AG09309 (cell line): ENCODE measurements at regions not wholly inside any gene's neighbourhood (a gene's known extent, or its start where the extent isn't known, plus 50 kb on each side); places are given as distances from the start of the nearest gene placed in this dataset.

ENCODE experiments used
- DNase-seq: peaks from one replicate; pipeline ENCODE4 v3.0.0-alpha.2; 2010; ENCODE audit warnings: low read depth
- H3K4me3 ChIP-seq: 2 replicates; pipeline ENCODE4 v1.5.1; 2011; ENCODE audit warnings: mild to moderate bottlenecking, low read depth, low read length, moderate library complexity; ENCODE audit not compliant: control insufficient read depth
- TF ChIP-seq, protein P1 (sequence below): IDR thresholded peaks from 2 replicates; pipeline ENCODE4 v1.5.1; 2011; ENCODE audit warnings: mild to moderate bottlenecking, low read depth, low read length, inconsistent platforms; ENCODE audit not compliant: insufficient read depth, control insufficient read depth; ENCODE audit errors: missing control alignments

DNA sequence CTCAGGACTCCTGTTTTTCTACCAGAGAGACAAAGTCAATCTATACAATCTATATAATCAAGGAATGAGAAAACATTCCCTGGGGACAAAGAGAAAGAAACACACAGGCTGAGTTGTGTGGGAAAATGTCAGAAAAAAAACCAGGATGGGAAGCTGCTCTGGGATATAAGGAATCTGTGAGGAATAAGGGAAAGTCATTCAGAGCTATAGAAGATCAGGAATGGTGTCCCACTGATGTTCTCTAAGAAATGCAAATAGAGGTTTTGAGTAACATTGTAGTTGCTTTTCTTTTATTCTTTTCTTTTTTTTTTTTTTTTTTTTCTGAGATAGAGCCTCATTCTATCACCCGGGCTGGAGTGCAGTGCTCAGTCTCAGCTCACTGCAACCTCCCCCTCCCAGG, 605.9 kb upstream of the KLF4 start:
- H3K4me3 ChIP-seq: no peak overlapping the region
- no peak for DNase-seq
- TF ChIP-seq, protein P1, sequence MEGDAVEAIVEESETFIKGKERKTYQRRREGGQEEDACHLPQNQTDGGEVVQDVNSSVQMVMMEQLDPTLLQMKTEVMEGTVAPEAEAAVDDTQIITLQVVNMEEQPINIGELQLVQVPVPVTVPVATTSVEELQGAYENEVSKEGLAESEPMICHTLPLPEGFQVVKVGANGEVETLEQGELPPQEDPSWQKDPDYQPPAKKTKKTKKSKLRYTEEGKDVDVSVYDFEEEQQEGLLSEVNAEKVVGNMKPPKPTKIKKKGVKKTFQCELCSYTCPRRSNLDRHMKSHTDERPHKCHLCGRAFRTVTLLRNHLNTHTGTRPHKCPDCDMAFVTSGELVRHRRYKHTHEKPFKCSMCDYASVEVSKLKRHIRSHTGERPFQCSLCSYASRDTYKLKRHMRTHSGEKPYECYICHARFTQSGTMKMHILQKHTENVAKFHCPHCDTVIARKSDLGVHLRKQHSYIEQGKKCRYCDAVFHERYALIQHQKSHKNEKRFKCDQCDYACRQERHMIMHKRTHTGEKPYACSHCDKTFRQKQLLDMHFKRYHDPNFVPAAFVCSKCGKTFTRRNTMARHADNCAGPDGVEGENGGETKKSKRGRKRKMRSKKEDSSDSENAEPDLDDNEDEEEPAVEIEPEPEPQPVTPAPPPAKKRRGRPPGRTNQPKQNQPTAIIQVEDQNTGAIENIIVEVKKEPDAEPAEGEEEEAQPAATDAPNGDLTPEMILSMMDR: no peak

DNA sequence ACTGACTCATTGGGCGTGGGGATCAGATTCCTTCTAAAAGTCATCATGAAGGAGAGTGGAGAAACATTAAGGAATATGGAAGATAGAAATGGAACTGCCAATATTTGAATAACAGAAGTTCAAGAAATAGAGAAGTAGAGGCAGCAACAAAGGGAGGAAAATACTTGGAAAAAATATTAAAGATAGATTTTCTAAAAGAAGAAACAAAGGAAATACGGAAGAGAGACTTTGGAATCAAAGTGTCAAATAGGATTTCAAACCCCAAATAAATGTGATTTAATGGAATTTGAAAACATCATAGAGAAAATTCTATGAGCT, 605.1 kb upstream of the KLF4 start:
- no peak overlapping the region for H3K4me3 ChIP-seq
- no peak for DNase-seq
- TF ChIP-seq, protein P1: no peak

DNA sequence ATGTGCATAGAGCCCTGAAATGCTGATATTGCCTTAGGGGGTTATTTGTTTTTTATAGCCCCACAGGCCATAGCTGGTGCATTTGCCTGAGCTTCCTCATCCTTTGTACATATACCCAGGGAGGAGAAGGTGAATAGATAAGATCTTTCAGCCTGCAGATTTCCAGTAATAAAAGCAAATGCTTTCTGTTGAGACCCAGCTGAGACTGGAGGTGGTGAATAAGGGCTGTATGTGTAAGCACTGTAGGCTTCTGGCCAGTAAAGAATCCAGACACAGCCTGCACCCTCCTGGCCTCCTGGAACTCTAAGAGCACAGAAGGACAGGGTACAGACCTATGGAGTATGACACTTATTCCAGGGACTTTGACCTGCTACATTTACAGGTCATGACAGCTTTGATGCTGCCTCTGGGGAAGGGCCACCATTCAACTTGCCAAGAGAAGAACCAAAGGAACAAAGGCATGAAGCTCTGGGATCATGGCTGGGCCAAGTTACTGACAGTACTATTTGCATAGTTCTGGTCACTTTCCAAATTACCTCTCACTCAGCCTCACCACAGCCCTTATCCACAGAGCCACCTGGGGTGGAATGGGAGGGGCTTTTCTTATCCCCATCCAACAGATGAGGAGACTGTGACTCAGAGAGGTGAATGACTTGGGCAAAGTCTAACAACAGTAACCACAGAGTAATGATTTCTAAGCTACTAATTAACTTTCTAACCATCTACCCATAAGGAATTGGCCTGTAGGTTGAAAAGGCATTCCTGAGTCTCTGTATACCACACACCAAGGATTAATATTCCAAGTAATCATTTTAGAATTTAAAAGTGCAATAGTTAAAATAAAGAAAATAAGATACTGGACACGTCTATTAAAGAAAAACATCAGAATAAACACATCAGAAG, 604.5 kb upstream of the KLF4 start:
- no peak overlapping the region for H3K4me3 ChIP-seq
- no peak for DNase-seq
- TF ChIP-seq, protein P1: no peak

DNA sequence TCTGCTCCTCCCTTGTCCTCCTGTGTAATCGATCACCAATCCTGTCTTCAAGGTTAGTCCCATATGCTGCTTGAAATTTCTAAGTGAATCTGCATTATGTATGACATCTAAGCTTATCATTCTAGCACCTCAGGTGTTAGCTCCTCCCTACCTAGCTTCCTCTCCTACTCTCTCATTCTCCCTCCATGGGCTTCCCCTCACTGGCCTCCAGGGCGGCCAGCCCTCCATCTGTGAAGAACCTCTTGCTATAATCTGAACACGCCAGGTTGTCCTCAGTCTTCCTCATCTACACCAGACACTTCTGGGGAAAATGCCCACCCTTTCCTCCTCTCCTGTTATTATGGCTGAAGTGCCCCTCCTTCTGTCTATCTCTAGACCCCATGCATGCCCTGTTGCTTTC, 599.3 kb upstream of the KLF4 start:
- TF ChIP-seq, protein P1: no peak
- DNase-seq: no peak
- no peak overlapping the region for H3K4me3 ChIP-seq

GRCh38 chr9:108087781-108088180, 598.2 kb upstream of the KLF4 start:
- TF ChIP-seq, protein P1: no peak
- no peak overlapping the region for H3K4me3 ChIP-seq
- no peak for DNase-seq

DNA sequence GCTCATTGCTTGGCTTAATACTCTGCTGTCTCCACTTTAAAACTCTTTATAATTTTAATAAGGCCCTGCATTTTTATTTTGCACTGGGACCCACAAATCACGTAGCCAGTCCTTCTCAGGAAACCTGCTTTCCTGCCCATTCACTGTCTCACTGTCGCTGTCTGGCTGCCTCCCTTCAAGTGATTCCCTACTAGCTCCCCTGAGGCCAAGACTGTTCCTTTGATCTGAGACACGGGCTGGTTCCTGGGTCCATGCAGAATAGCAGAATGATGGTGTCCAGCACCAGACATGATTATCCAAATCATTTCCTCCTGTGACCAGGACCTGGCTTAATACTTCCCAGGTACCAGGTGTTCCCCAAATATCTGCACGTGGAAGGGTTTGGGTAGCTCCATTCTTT, 597.1 kb upstream of the KLF4 start:
- TF ChIP-seq, protein P1: no peak
- H3K4me3 ChIP-seq: no peak overlapping the region
- DNase-seq: no peak

GRCh38 chr9:108085294-108085693, 595.7 kb upstream of the KLF4 start:
- no peak overlapping the region for H3K4me3 ChIP-seq
- TF ChIP-seq, protein P1: no peak
- DNase-seq: no peak
